Loucy (cell line): ENCODE measurements at regions not wholly inside any gene's neighbourhood (a gene's known extent, or its start where the extent isn't known, plus 50 kb on each side); places are given as distances from the start of the nearest gene placed in this dataset.

Experiments
- CTCF ChIP-seq: fragments of 200-600 bp; sonication (generic); conservative IDR thresholded peaks from 2 replicates; pipeline ENCODE4 v1.5.1; 2014; ENCODE audit warnings: mild to moderate bottlenecking, antibody characterized with exemption, low read length
- EZH2phosphoT487 ChIP-seq: fragments of 200-600 bp; IDR thresholded peaks from 2 replicates; pipeline ENCODE4 v1.6.1; 2018; ENCODE audit warnings: antibody characterized with exemption, mild to moderate bottlenecking, moderate library complexity, borderline replicate concordance

DNA sequence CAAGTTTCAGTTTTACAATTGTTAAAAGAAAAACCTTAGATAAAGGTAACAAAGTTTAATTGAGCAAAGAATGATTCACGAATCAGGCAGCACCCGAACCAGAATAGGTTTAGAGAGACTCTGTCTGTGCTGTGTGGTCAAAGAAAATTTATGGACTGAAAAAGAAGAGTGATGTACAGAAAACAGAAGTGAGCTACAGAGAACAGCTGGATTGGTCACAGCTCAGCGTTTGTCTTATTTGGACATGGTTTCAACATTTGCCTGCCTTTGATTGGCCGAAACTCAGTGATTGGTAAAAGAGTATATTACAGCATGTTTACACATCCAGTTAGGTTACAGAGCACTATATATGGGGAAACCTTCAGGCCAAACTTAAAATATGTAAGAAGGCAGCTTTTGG, 703.2 kb upstream of the STXBP6 start:
- TF ChIP-seq CTCF, result no peak
- TF ChIP-seq EZH2phosphoT487, result no peak
